SK-N-SH (cell line): ENCODE measurements at regions not wholly inside any gene's neighbourhood (a gene's known extent, or its start where the extent isn't known, plus 50 kb on each side); places are given as distances from the start of the nearest gene placed in this dataset.

Experiments
- CTCF ChIA-PET: fragments of 300-600, 350-600 bp; formaldehyde crosslinking; extraction: SDS; loops from one replicate; lab custom pipeline; 2021; lab: Yijun Ruan, JAX
- POLR2A ChIA-PET: fragments of 350-600 bp; sonication (Branson Sonifier 250); formaldehyde crosslinking; extraction: SDS; loops from one replicate; lab custom pipeline; 2020; ENCODE audit warnings: antibody characterized with exemption, inconsistent platforms; lab: Yijun Ruan, JAX
- DNase-seq: peaks from one replicate; pipeline ENCODE4 v3.0.0; 2012
- H2AFZ ChIP-seq: fragments of 200-600 bp; sonication (generic); 2 replicates; pipeline ENCODE4 v1.8.1; 2016; ENCODE audit warnings: antibody characterized with exemption, mild to moderate bottlenecking, low read depth
- H3F3A ChIP-seq: fragments of 200-600 bp; sonication (generic); replicated peaks from 2 replicates; pipeline ENCODE3; 2016; ENCODE audit warnings: antibody characterized with exemption, mild to moderate bottlenecking; ENCODE audit not compliant: insufficient read depth
- H3K27ac ChIP-seq, 2 experiments: fragments of 200-500 bp in 1 of 2; fragments of 200-600 bp in 1 of 2; sonication (Bioruptor generic) in 1 of 2; sonication (generic), shearing (Covaris generic) in 1 of 2; 2 replicates each; pipeline versions ENCODE4 v1.5.1 to v1.6.1; 2014 to 2016; ENCODE audit warnings: low read depth in 2 of 2, inconsistent platforms in 1 of 2, low read length in 1 of 2, mild to moderate bottlenecking in 1 of 2, mixed read lengths in 1 of 2
- H3K27me3 ChIP-seq: fragments of 200-600 bp; sonication (generic), shearing (Covaris generic); 2 replicates; pipeline ENCODE4 v1.6.1; 2016; ENCODE audit warnings: mixed run types; ENCODE audit not compliant: insufficient read depth
- H3K36me3 ChIP-seq, 2 experiments: fragments of 200-500 bp in 1 of 2; fragments of 200-600 bp in 1 of 2; sonication (Bioruptor generic) in 1 of 2; sonication (generic) in 1 of 2; replicated peaks in 1 of 2; 2 replicates each; pipeline versions ENCODE3 to v1.5.1; 2014 to 2016; ENCODE audit warnings: low read length in 1 of 2, mild to moderate bottlenecking in 1 of 2; ENCODE audit not compliant: insufficient read depth in 2 of 2, control insufficient read depth in 1 of 2
- H3K4me1 ChIP-seq, 2 experiments: fragments of 200-500 bp in 1 of 2; fragments of 200-600 bp in 1 of 2; sonication (Bioruptor generic) in 1 of 2; sonication (generic), shearing (Covaris generic) in 1 of 2; 2 replicates each; pipeline versions ENCODE4 v1.5.1 to v1.6.1; 2014 to 2016; ENCODE audit warnings: low read depth in 1 of 2, low read length in 1 of 2, mixed run types in 1 of 2; ENCODE audit not compliant: insufficient read depth in 2 of 2, control insufficient read depth in 1 of 2
- H3K4me2 ChIP-seq: fragments of 200-600 bp; sonication (generic), shearing (Covaris generic); 2 replicates; pipeline ENCODE4 v1.6.1; 2017; ENCODE audit warnings: mixed run types
- H3K4me3 ChIP-seq, 2 experiments: fragments of 200-500 bp in 1 of 2; fragments of 200-600 bp in 1 of 2; sonication (Bioruptor generic) in 1 of 2; sonication (generic), shearing (Covaris generic) in 1 of 2; 2 replicates each; pipeline versions ENCODE4 v1.5.1 to v1.8.1; 2014 to 2016; ENCODE audit warnings: low read depth in 2 of 2, inconsistent platforms in 1 of 2, low read length in 1 of 2, mild to moderate bottlenecking in 1 of 2, mixed read lengths in 1 of 2, moderate library complexity in 1 of 2
- H3K79me2 ChIP-seq: fragments of 200-600 bp; sonication (generic); 2 replicates; pipeline ENCODE4 v1.8.1; 2017; ENCODE audit warnings: mild to moderate bottlenecking; ENCODE audit not compliant: insufficient read depth
- H3K9ac ChIP-seq: fragments of 200-600 bp; sonication (generic); 2 replicates; pipeline ENCODE4 v1.6.1; 2017; ENCODE audit warnings: mixed run types
- H3K9me2 ChIP-seq: fragments of 200-600 bp; sonication (generic); 2 replicates; pipeline ENCODE4 v1.6.1; 2017; ENCODE audit warnings: mixed run types
- H3K9me3 ChIP-seq: fragments of 200-600 bp; sonication (generic); 2 replicates; pipeline ENCODE4 v1.6.1; 2017; ENCODE audit warnings: mixed run types, mild to moderate bottlenecking, moderate library complexity
- H4K20me1 ChIP-seq: fragments of 200-600 bp; sonication (generic); 2 replicates; pipeline ENCODE4 v1.6.1; 2017; ENCODE audit warnings: mild to moderate bottlenecking, mixed run types; ENCODE audit not compliant: insufficient read depth
- CTCF ChIP-seq: fragments of 200-600 bp; sonication (generic); IDR thresholded peaks from 2 replicates; pipeline ENCODE4 v1.6.1; 2017; ENCODE audit warnings: antibody characterized with exemption, mild to moderate bottlenecking, moderate library complexity
- ELF1 ChIP-seq: IDR thresholded peaks from 2 replicates; pipeline ENCODE4 v1.4.0; 2012
- EP300 ChIP-seq, 2 experiments: IDR thresholded peaks; 2 replicates each; pipeline versions ENCODE4 v1.4.0 to v1.6.1; 2012; ENCODE audit warnings: borderline replicate concordance in 1 of 2, low read depth in 1 of 2, low read length in 1 of 2
- EZH2phosphoT487 ChIP-seq: fragments of 200-600 bp; sonication (generic); IDR thresholded peaks from 2 replicates; pipeline ENCODE4 v1.6.1; 2017; ENCODE audit warnings: low read depth, mixed run types, mild to moderate bottlenecking, antibody characterized with exemption, moderate library complexity, borderline replicate concordance
- FOXM1 ChIP-seq: IDR thresholded peaks from 2 replicates; pipeline ENCODE4 v1.4.0; 2012; ENCODE audit warnings: low read depth, mild to moderate bottlenecking
- JUND ChIP-seq: IDR thresholded peaks from 2 replicates; pipeline ENCODE4 v1.4.0; 2012
- MEF2A ChIP-seq: IDR thresholded peaks from 2 replicates; pipeline ENCODE4 v1.4.0; 2012; ENCODE audit warnings: low read depth, borderline replicate concordance
- MXI1 ChIP-seq: IDR thresholded peaks from 2 replicates; pipeline ENCODE4 v1.6.1; 2012; ENCODE audit warnings: mild to moderate bottlenecking, low read depth, low read length, improper control_type of control experiment
- PBX3 ChIP-seq: IDR thresholded peaks from 2 replicates; pipeline ENCODE4; 2012
- REST ChIP-seq: IDR thresholded peaks from 2 replicates; pipeline ENCODE4 v1.6.1; 2012; ENCODE audit warnings: mild to moderate bottlenecking, low read depth, low read length, moderate library complexity
- SIN3A ChIP-seq: IDR thresholded peaks from 2 replicates; pipeline ENCODE4 v1.6.1; 2012; ENCODE audit warnings: low read depth, mild to moderate bottlenecking, low read length, moderate library complexity, borderline replicate concordance
- TAF1 ChIP-seq: IDR thresholded peaks from 2 replicates; pipeline ENCODE4 v1.6.1; 2012; ENCODE audit warnings: low read depth, mild to moderate bottlenecking, low read length, moderate library complexity, borderline replicate concordance
- USF1 ChIP-seq: IDR thresholded peaks from 2 replicates; pipeline ENCODE4 v1.4.0; 2012; ENCODE audit warnings: low read depth, borderline replicate concordance
- WGBS: methylation state at CpG from one replicate; pipeline ENCODE4 v1.1.6; 2017; ENCODE audit warnings: low lambda C conversion rate; 5-methylcytosine and 5-hydroxymethylcytosine counted together

- POLR2A ChIA-PET = interaction anchor here (1.3 kb wide), 1 partner anchor 11 kb away, joined by 4 read pairs; no protein-coding TSS in a partner anchor
- Histone ChIP-seq H3F3A (no peaks in the 10 kb centered on the region), H3K27ac (no peak overlapping the region), H3K4me2 (no peak overlapping the region), H3K9ac (no peak overlapping the region), H3K4me3 (no peak overlapping the region), H4K20me1 (no peaks in the 10 kb centered on the region), H3K79me2 (no peaks in the 10 kb centered on the region), H3K9me2 (no peaks in the 10 kb centered on the region), H3K4me1 (peaks cover 0 to 17% of the 10 kb centered on the region in 2 experiments; a peak in 2 of 4 replicates), H3K27me3 (no peaks in the 10 kb centered on the region), H3K9me3 (no peaks in the 10 kb centered on the region), H3K36me3 (no peaks in the 10 kb centered on the region), H2AFZ (no peak overlapping the region)
- 62% methylated on average over 8 of the region's 10 CpGs for WGBS
- CTCF ChIA-PET = interaction anchor here (0.7 to 10.5 kb wide), 14 partner anchors 8 to 472 kb away, joined by 3 to 324 read pairs (median 7); no protein-coding TSS in a partner anchor
- DNase-seq = no peak
- TF ChIP-seq CTCF (peak; percentile 54), EP300 (IDR thresholded peaks at IDR 0.05; ENCODE audit: borderline replicate concordance in 1 of 2, low read depth in 1 of 2, low read length in 1 of 2) (no peak)
Measured at GRCh38 chr1:239952348-239953308, 139.1 kb upstream of the FMN2 start.

GRCh38 chr1:239954836-239955235, 136.8 kb upstream of the FMN2 start:
- WGBS = 81% methylated on average over 18 of the region's 18 CpGs
- no peaks in the 10 kb centered on the region; the same call in 1 of the 2 replicates for H3K27me3 ChIP-seq
- no peak for TF ChIP-seq TAF1
- TF ChIP-seq SIN3A = no peak
- TF ChIP-seq CTCF = no peak
- no peak for TF ChIP-seq MEF2A
- no peak for TF ChIP-seq USF1
- TF ChIP-seq ELF1 = no peak
- no peak for TF ChIP-seq JUND
- TF ChIP-seq FOXM1 = no peak
- TF ChIP-seq MXI1 = no peak
- no peak for TF ChIP-seq PBX3
- TF ChIP-seq EZH2phosphoT487 = no peak
- no peak for TF ChIP-seq REST

More at GRCh38 chr1:239954836-239955235, 136.8 kb upstream of the FMN2 start:
- Histone ChIP-seq H4K20me1 (no peaks in the 10 kb centered on the region), H3K4me2 (no peak overlapping the region), H3K27ac (peak overlapping the region in 1 of 2 experiments; percentile 60; a peak in 1 of 4 replicates), H3K9me3 (no peaks in the 10 kb centered on the region), H2AFZ (no peak overlapping the region), H3F3A (no peaks in the 10 kb centered on the region), H3K9ac (no peak overlapping the region), H3K79me2 (no peaks in the 10 kb centered on the region), H3K36me3 (no peaks in the 10 kb centered on the region), H3K4me3 (no peak overlapping the region), H3K9me2 (no peaks in the 10 kb centered on the region), H3K4me1 (peaks cover 0 to 20% of the 10 kb centered on the region in 2 experiments; a peak in 2 of 4 replicates)
- POLR2A ChIA-PET = interaction anchor here (1.3 kb wide), 1 partner anchor 9 kb away, joined by 7 read pairs; no protein-coding TSS in a partner anchor
- DNase-seq = no peak
- CTCF ChIA-PET = interaction anchor here (0.7 to 10.5 kb wide), 4 partner anchors 16 to 75 kb away, joined by 3 to 324 read pairs (median 30); no protein-coding TSS in a partner anchor
